ENCODE measurements at regions not wholly inside any gene's neighbourhood (a gene's known extent, or its start where the extent isn't known, plus 50 kb on each side); places are given as distances from the start of the nearest gene placed in this dataset.

GRCh38 chr10:111789821-111790220 lies 393.7 kb downstream of the GPAM start:
- H3K9me3 ChIP-seq (replicated peaks; ENCODE audit: low read length): no peaks in the 10 kb centered on the region
- H3K9ac ChIP-seq (ENCODE audit: low read depth, low read length): no peak overlapping the region
- H3K4me1 ChIP-seq (ENCODE audit: control insufficient read depth, insufficient read depth, low read length): no peaks in the 10 kb centered on the region
- H3K27me3 ChIP-seq (ENCODE audit: control insufficient read depth, insufficient read depth, low read length): no peaks in the 10 kb centered on the region
- H3K4me2 ChIP-seq (ENCODE audit: low read length): no peak overlapping the region
- no peaks in the 10 kb centered on the region for H3K36me3 ChIP-seq (ENCODE audit: insufficient read depth, low read length)
- H3K4me3 ChIP-seq (ENCODE audit: low read length): no peak overlapping the region

- Histone ChIP-seq H3K27me3 (ENCODE audit: control insufficient read depth, insufficient read depth, low read length) (no peaks in the 10 kb centered on the region), H3K9ac (ENCODE audit: low read depth, low read length) (no peak overlapping the region), H3K36me3 (ENCODE audit: insufficient read depth, low read length) (no peaks in the 10 kb centered on the region), H3K4me1 (ENCODE audit: control insufficient read depth, insufficient read depth, low read length) (no peaks in the 10 kb centered on the region), H3K4me3 (ENCODE audit: low read length) (no peak overlapping the region), H3K4me2 (ENCODE audit: low read length) (no peak overlapping the region), H3K9me3 (replicated peaks; ENCODE audit: low read length) (no peaks in the 10 kb centered on the region)
These were observed 381.7 kb downstream of the GPAM start for GRCh38 chr10:111801841-111802240.

GRCh38 chr10:111804781-111805180 lies 378.8 kb downstream of the GPAM start:
- H3K9me3 ChIP-seq (replicated peaks; ENCODE audit: low read length): no peaks in the 10 kb centered on the region
- no peaks in the 10 kb centered on the region for H3K36me3 ChIP-seq (ENCODE audit: insufficient read depth, low read length)
- no peaks in the 10 kb centered on the region for H3K4me1 ChIP-seq (ENCODE audit: control insufficient read depth, insufficient read depth, low read length)
- no peaks in the 10 kb centered on the region for H3K27me3 ChIP-seq (ENCODE audit: control insufficient read depth, insufficient read depth, low read length)
- no peak overlapping the region for H3K4me2 ChIP-seq (ENCODE audit: low read length)
- no peak overlapping the region for H3K9ac ChIP-seq (ENCODE audit: low read depth, low read length)
- no peak overlapping the region for H3K4me3 ChIP-seq (ENCODE audit: low read length)

- Histone ChIP-seq H3K4me2 (ENCODE audit: low read length) (no peak overlapping the region), H3K9ac (ENCODE audit: low read depth, low read length) (no peak overlapping the region), H3K9me3 (replicated peaks; ENCODE audit: low read length) (no peaks in the 10 kb centered on the region), H3K36me3 (ENCODE audit: insufficient read depth, low read length) (no peaks in the 10 kb centered on the region), H3K4me3 (ENCODE audit: low read length) (no peak overlapping the region), H3K27me3 (ENCODE audit: control insufficient read depth, insufficient read depth, low read length) (no peaks in the 10 kb centered on the region), H3K4me1 (ENCODE audit: control insufficient read depth, insufficient read depth, low read length) (no peaks in the 10 kb centered on the region)
These were observed 372.0 kb downstream of the GPAM start for GRCh38 chr10:111811517-111811916.

GRCh38 chr10:111820471-111820870 lies 363.1 kb downstream of the GPAM start:
- Histone ChIP-seq H3K4me1 (ENCODE audit: control insufficient read depth, insufficient read depth, low read length) (no peaks in the 10 kb centered on the region), H3K27me3 (ENCODE audit: control insufficient read depth, insufficient read depth, low read length) (no peaks in the 10 kb centered on the region), H3K4me3 (ENCODE audit: low read length) (no peak overlapping the region), H3K4me2 (ENCODE audit: low read length) (no peak overlapping the region), H3K9me3 (replicated peaks; ENCODE audit: low read length) (no peaks in the 10 kb centered on the region), H3K36me3 (ENCODE audit: insufficient read depth, low read length) (no peaks in the 10 kb centered on the region), H3K9ac (ENCODE audit: low read depth, low read length) (no peak overlapping the region)

- Histone ChIP-seq H3K9ac (ENCODE audit: low read depth, low read length) (no peak overlapping the region), H3K36me3 (ENCODE audit: insufficient read depth, low read length) (no peaks in the 10 kb centered on the region), H3K4me1 (ENCODE audit: control insufficient read depth, insufficient read depth, low read length) (no peaks in the 10 kb centered on the region), H3K27me3 (ENCODE audit: control insufficient read depth, insufficient read depth, low read length) (no peaks in the 10 kb centered on the region), H3K4me2 (ENCODE audit: low read length) (no peak overlapping the region), H3K4me3 (ENCODE audit: low read length) (no peak overlapping the region), H3K9me3 (replicated peaks; ENCODE audit: low read length) (no peaks in the 10 kb centered on the region)
These were observed 361.7 kb downstream of the GPAM start for GRCh38 chr10:111821871-111822270.

GRCh38 chr10:111822661-111823060 lies 360.9 kb downstream of the GPAM start:
- H3K4me3 ChIP-seq (ENCODE audit: low read length): no peak overlapping the region
- no peak overlapping the region for H3K4me2 ChIP-seq (ENCODE audit: low read length)
- H3K36me3 ChIP-seq (ENCODE audit: insufficient read depth, low read length): no peaks in the 10 kb centered on the region
- H3K4me1 ChIP-seq (ENCODE audit: control insufficient read depth, insufficient read depth, low read length): no peaks in the 10 kb centered on the region
- H3K9me3 ChIP-seq (replicated peaks; ENCODE audit: low read length): no peaks in the 10 kb centered on the region
- no peak overlapping the region for H3K9ac ChIP-seq (ENCODE audit: low read depth, low read length)
- no peaks in the 10 kb centered on the region for H3K27me3 ChIP-seq (ENCODE audit: control insufficient read depth, insufficient read depth, low read length)

GRCh38 chr10:111824128-111824527 lies 359.4 kb downstream of the GPAM start:
- H3K4me3 ChIP-seq (ENCODE audit: low read length): no peak overlapping the region
- H3K36me3 ChIP-seq (ENCODE audit: insufficient read depth, low read length): no peaks in the 10 kb centered on the region
- H3K27me3 ChIP-seq (ENCODE audit: control insufficient read depth, insufficient read depth, low read length): no peaks in the 10 kb centered on the region
- H3K9ac ChIP-seq (ENCODE audit: low read depth, low read length): no peak overlapping the region
- no peaks in the 10 kb centered on the region for H3K4me1 ChIP-seq (ENCODE audit: control insufficient read depth, insufficient read depth, low read length)
- H3K9me3 ChIP-seq (replicated peaks; ENCODE audit: low read length): no peaks in the 10 kb centered on the region
- no peak overlapping the region for H3K4me2 ChIP-seq (ENCODE audit: low read length)

- Histone ChIP-seq H3K4me3 (ENCODE audit: low read length) (no peak overlapping the region), H3K9me3 (replicated peaks; ENCODE audit: low read length) (no peaks in the 10 kb centered on the region), H3K4me2 (ENCODE audit: low read length) (peak overlapping the region; percentile 39), H3K27me3 (ENCODE audit: control insufficient read depth, insufficient read depth, low read length) (no peaks in the 10 kb centered on the region), H3K36me3 (ENCODE audit: insufficient read depth, low read length) (no peaks in the 10 kb centered on the region), H3K9ac (ENCODE audit: low read depth, low read length) (peak overlapping the region; percentile 19), H3K4me1 (ENCODE audit: control insufficient read depth, insufficient read depth, low read length) (peaks cover 15% of the 10 kb centered on the region)
These were observed 353.2 kb downstream of the GPAM start for GRCh38 chr10:111830359-111830758.

- H3K4me1 ChIP-seq (ENCODE audit: control insufficient read depth, insufficient read depth, low read length): peaks cover 21% of the 10 kb centered on the region
- H3K4me2 ChIP-seq (ENCODE audit: low read length): no peak overlapping the region
- no peak overlapping the region for H3K4me3 ChIP-seq (ENCODE audit: low read length)
- no peaks in the 10 kb centered on the region for H3K27me3 ChIP-seq (ENCODE audit: control insufficient read depth, insufficient read depth, low read length)
- no peaks in the 10 kb centered on the region for H3K9me3 ChIP-seq (replicated peaks; ENCODE audit: low read length)
- H3K9ac ChIP-seq (ENCODE audit: low read depth, low read length): no peak overlapping the region
- H3K36me3 ChIP-seq (ENCODE audit: insufficient read depth, low read length): no peaks in the 10 kb centered on the region
These were observed 352.5 kb downstream of the GPAM start for GRCh38 chr10:111831058-111831457.

- Histone ChIP-seq H3K4me1 (ENCODE audit: control insufficient read depth, insufficient read depth, low read length) (peaks cover 30% of the 10 kb centered on the region), H3K27me3 (ENCODE audit: control insufficient read depth, insufficient read depth, low read length) (no peaks in the 10 kb centered on the region), H3K9ac (ENCODE audit: low read depth, low read length) (no peak overlapping the region), H3K36me3 (ENCODE audit: insufficient read depth, low read length) (no peaks in the 10 kb centered on the region), H3K4me3 (ENCODE audit: low read length) (no peak overlapping the region), H3K4me2 (ENCODE audit: low read length) (no peak overlapping the region), H3K9me3 (replicated peaks; ENCODE audit: low read length) (no peaks in the 10 kb centered on the region)
These were observed 350.3 kb downstream of the GPAM start for GRCh38 chr10:111833251-111833650.

GRCh38 chr10:111835574-111835973 lies 348.0 kb downstream of the GPAM start:
- peak overlapping the region; percentile 67 for H3K9ac ChIP-seq (ENCODE audit: low read depth, low read length)
- peak overlapping the region; percentile 48 for H3K4me3 ChIP-seq (ENCODE audit: low read length)
- no peaks in the 10 kb centered on the region for H3K36me3 ChIP-seq (ENCODE audit: insufficient read depth, low read length)
- H3K27me3 ChIP-seq (ENCODE audit: control insufficient read depth, insufficient read depth, low read length): no peaks in the 10 kb centered on the region
- H3K9me3 ChIP-seq (replicated peaks; ENCODE audit: low read length): no peaks in the 10 kb centered on the region
- H3K4me2 ChIP-seq (ENCODE audit: low read length): peak overlapping the region; percentile 70
- H3K4me1 ChIP-seq (ENCODE audit: control insufficient read depth, insufficient read depth, low read length): peaks cover 38% of the 10 kb centered on the region

All from skeletal muscle satellite cell (primary cell).